GM19328 (cell line): ENCODE measurements at regions not wholly inside any gene's neighbourhood (a gene's known extent, or its start where the extent isn't known, plus 50 kb on each side); places are given as distances from the start of the nearest gene placed in this dataset.
A peak's percentile ranks its signal among the peaks of the same experiment; 100 is the strongest.
"Not testable (repeated sequence)": the region's sequence is repeated elsewhere in the genome, so short reads cannot be mapped to it uniquely, and the experiment has no call there.

ENCODE experiments used
- ATAC-seq: cut with Tn5 transposase; IDR thresholded peaks from one replicate; pipeline ENCODE4 v1.9.1; 2021; ENCODE audit warnings: mild to moderate bottlenecking, moderate library complexity; ENCODE audit not compliant: unreplicated experiment

DNA sequence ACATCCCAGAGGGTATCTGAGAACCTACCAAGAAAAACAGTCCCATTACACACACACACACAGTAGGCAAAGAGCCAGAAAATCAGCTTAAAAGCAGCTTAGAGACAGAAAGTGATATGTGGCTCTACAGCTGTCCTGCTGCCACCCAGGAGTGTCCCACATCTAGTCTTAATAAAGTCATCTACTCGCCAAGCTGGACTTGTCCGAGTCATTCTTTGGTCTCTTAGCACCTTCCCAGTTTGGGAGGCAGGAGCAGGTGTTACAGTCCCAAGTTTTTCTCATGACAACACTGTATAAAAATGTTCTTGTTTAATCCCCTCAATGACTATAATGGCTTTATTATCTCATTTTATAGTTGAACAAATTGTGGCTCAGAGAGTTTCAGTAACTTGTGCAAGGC, 252.5 kb upstream of the CASK start:
- no peak for ATAC-seq

GRCh38 chrX:42157923-42158322, 234.6 kb upstream of the CASK start:
- not testable (repeated sequence) for ATAC-seq

DNA sequence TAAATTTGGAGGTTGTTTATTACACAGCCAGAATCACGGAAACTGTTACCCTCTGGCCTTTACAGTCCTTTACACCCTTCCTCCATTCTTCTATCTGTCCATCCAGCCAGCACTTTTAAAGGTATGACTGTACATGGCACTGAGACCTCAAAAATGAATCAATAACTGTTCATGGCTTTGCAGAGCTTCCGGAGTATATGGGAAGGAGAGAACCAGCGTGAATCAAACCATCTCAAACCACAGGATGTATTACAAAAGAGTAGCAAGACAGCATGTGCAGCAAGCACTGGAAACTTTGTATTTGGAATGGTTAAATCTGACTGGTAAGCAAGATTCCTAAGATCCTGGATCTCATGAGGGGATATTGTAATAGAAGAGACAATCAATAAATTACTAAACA, 228.5 kb upstream of the CASK start:
- no peak for ATAC-seq

DNA sequence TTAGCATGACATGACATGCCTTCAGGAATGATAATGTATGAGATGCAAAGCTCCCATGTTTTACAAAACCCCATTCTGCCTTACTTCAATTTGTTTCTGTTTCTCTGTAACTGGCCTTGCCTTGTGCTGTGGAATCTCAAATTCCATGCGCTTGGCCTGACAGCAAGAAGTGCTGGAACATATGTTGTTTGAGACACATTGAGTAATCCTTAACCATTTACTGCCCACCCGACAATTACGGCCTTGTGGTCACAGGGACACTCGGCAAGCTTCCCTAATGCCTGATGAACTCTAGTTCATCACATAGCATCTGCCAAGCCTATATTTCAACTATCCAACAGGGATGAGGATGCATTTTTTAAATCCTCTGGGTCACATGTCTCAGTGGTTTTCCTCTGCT, 226.4 kb upstream of the CASK start:
- no peak for ATAC-seq

GRCh38 chrX:42149281-42149680, 225.9 kb upstream of the CASK start:
- no peak for ATAC-seq

DNA sequence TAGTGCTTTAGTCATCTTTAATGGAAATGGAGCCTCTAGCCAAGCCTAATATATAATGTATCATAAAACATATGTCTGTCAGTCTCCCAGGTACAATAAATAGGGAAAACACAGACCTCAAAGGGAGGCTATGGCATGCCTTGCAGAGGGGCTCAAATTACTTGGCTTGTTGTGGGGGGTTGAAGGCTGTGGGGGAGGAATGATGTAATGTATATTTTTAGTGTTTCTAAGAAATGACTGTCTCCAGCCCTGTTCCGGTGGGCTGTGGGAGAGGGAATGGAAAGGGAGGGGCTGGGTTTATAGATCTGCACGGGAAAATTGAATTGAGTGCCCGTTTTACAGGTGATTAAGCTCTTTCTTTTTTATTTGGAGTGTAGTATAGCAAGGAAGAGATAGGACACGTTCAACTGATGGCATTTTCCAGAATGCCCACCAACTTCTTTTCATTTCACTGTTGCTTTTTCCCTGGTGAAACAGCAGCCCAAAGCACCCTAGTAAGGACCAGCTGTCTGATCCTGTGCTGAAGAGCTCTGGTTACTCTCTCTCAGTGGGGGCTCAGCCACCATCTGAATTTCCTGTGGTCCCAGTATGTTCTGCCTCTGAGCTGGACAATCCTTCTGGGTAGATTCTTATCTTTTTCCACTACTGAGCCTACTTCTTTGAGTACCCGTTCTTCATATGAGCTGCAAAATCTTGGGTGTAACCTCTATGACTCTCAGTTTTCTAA, 220.7 kb upstream of the CASK start:
- ATAC-seq, result no peak

DNA sequence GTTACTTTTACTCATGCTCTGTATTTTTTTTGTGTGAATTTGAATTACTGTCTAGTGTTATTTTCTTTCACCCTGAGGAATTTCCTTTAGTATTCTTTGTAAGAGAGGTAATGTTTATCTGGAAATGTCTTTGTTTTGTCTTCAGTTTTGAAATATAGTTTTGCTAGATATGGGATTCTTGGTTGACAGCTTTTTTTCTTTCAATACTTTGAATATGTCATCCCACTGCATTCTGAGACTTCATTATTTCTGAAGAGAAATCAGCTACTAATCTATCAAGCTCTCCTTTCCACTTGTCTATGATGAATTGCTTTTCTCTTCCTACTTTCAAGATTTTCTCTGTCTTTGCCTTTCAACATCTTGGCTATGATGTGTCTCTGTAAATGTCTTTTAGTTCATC, 217.0 kb upstream of the CASK start:
- no peak for ATAC-seq

- no peak for ATAC-seq
Observed at GRCh38 chrX:42135583-42136228, 212.4 kb upstream of the CASK start.

GRCh38 chrX:42131856-42132255, 208.5 kb upstream of the CASK start:
- ATAC-seq, result no peak

DNA sequence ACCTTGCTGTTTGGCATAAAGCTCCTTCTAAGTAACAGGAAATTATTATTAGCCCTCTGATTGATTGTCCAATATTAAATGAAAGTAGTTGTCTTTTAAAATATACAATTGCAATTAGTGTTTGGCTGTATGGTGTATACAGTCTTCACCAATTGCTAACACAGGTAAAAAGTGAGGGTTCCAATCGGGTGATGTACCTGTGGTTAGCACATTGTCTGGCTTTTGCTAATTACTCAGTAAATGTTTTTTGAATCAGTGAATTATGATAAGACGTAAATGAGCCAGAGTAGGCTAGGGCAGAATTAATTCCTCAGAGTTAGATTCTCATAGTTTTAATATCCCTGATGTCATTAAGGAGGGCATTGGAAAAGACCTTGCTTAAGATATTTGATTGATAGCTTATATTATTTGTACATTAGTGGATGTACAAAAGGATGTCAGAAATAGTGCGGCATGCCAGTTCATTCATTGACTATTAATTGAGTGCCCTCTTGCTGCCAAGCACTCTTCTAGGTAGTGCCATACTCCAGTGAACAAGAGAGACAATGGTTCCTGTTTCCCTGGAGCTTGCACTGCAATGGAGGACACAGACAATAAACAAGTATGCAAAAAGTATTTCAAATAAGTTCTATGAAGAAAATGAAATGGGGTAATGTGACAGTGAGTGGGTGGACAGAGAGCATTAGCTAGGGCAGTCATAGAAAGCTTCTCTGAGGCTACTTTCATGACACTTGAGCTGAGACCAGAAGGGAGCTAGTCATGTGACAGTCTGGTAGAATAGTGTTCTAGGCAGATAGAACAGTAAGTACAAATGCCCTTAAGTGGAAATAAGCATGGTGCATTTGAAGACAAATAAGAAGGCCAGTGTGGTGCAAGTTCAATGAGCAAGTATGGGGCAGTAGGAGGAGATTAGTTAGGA, 205.9 kb upstream of the CASK start:
- ATAC-seq, result no peak

GRCh38 chrX:42128587-42128986, 205.2 kb upstream of the CASK start:
- no peak for ATAC-seq

DNA sequence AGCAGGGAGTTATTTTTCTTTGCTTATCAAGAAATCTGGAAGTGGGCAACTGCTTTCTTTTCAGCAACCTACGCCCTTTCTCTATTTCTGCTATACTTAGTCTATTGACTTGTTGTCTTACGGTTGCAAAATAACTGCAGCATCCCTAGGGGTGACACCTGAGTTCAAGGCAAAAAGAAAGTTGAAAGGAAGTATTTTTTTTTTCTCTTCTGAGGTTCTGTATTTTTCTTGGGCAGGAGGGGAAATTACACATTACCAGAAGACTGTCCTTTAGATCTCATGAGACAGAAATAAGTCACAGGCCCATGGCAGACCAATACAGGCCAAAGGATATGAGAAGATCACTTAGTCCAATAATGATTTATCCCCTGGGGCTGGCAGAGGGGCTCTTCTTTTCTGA, 204.7 kb upstream of the CASK start:
- ATAC-seq, result no peak

- ATAC-seq, result no peak
Observed at GRCh38 chrX:42127563-42127962, 204.2 kb upstream of the CASK start.

- ATAC-seq, result no peak
Observed at GRCh38 chrX:42123369-42123768, 200.0 kb upstream of the CASK start.

DNA sequence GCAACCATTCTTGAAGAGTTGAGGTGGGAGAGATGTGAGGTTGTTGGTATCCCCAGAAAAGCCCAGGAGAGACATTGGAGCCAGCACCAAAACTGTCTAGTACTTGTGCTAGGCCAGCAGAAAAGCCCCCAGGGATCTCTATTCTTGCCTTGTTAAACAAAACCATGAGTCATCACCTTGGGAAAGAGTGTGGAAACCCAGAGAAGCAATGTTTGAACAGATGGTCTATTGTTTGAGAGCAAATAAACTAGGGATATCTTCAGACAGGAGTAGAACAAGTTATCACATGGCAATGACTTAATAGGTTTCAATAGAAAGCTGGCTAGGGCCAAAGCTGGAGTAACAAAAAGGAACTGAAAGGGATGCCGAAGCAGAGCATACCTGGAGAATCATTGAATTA, 195.7 kb upstream of the CASK start:
- no peak for ATAC-seq

- peak; percentile 80 for ATAC-seq
Observed at GRCh38 chrX:42117318-42117717, 194.0 kb upstream of the CASK start.

DNA sequence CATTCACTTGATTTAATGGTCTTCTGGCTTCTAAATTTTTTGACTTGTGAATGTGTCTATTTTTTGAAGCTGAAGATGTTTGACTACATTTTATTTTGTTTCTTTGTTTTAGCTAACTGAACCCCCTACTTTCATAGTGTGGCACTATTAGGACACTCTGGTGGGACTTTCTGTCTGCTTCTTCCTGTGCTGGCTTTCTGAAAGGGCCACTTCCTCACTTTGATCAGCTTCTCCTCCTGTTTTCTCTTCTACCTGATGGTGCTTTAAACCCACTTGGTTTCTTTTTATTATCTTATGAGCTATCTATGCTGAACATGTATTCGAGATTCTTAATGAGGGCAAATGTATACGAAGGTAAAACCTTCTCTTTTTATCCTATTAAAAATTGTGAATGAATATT, 186.1 kb upstream of the CASK start:
- ATAC-seq, result no peak

DNA sequence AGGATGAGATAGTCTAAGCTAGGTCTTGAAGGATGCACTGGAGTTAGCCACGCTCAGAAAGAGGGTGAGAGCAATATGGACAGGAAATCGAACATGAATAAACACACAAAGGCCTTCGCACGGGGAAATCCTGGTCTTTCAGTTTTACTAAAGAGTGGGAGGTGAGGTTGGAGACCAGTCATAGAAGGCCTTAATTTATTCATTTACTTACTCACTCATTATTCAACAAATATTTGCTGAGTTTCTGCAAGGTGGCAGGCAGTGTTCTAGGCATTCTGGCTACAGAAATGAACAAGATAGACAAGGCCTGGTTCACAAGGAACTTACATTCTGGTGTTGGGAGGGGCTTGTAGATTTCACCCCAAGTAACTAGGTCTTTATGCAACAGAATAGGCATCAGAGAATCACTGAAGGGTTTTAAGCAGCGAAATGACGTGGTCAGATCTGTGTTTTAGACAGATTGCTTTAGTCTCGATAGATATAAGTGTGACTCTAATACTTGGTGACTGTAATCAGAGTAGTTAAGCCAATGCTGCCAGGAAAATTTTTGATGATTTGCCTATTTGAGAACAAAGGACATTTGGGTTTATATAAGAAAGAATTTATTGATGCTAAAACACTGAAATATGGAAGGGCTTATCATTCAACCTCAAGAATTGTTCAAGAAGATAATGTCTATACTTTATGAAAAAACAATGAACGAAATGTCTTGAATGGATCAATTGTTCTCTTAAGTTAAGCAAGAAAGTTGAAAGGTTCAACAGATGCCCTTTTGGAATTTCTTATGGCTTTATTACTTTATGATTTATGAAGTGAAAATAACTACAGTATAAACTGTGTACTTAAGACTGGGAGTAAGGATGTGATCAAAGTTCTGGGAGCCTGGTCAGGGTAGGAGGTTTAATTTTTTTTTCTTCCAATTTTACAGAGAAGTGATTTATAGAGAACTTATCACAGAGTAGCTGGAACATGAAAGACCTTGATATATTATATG, 184.4 kb upstream of the CASK start:
- no peak for ATAC-seq

GRCh38 chrX:42106556-42106955, 183.2 kb upstream of the CASK start:
- no peak for ATAC-seq

DNA sequence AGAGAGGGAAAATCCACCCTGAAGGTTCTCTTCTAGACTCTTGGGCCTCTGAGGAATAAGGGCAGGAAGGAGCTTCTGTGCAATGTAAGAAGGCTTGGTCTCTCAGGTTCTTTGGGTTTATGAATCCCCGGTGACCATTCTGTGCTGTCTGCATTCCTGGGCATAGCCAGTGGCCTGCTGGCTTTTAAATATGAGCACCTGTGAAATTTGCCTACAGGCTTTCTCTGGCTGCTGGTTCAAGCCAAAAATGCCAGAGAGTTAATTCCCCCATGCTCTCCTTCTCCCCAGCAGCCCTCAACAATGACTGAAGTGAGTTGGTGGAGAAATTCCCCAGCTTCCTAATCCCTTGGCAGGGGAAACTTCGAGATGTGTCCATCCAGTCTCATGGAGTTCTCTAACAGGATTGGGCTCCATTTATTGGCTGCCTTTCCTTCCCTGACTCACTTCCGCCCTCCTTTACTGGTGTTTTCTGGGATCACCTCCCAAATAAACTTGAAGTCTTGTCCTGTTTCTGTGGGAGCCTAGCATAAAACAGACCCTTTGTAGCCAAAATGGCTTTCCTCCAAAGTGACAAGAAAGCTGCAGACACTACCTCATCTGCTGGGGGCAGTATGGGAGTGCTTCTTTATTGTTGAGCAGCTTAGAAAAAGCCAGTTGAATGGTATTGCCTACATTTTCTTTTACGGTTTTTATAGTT, 179.4 kb upstream of the CASK start:
- ATAC-seq, result no peak
